ENCODE measurements at regions not wholly inside any gene's neighbourhood (a gene's known extent, or its start where the extent isn't known, plus 50 kb on each side); places are given as distances from the start of the nearest gene placed in this dataset.

DNA sequence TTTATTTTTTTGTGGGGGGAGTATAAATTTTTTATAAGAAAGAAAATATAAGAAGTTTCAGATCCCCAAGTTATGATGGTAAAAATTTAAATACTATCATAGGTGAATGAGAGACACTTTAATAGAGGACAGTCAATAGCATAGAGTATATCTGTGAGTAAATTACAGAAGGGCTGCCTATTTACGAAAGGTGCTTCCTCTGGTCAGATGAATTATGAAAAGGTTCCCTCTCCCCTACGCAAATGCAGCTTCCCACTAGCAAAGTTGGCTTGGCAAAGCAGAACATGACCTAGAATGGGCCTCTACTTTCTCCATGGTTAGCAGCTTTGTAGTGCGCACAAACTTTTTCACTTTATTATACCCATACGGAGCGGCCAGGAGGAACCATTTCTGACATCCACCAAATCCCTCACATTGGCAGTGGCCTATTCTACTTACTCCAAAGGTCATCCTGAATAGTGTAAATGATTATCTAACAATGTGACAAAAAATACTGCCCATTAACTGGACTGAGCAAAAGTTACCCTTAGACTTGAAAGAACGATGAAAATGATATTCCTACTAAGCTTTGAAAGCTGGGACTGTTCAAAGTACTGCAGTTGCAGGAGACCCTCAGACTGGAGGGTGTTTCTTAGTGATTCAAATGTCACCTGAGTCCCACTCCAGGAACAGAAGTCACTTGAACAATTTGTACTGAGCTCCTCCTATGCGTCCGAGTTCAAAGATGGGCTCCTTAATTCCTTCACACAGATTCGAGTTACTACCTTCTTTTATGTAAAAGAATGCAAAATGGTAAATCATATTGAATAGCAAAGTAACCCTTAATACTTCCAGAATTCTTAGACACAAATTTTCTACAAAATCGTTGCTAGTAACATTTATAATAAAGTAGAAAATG, 148.5 kb downstream of the NOL4 start:
- DNase-seq: no peak

DNA sequence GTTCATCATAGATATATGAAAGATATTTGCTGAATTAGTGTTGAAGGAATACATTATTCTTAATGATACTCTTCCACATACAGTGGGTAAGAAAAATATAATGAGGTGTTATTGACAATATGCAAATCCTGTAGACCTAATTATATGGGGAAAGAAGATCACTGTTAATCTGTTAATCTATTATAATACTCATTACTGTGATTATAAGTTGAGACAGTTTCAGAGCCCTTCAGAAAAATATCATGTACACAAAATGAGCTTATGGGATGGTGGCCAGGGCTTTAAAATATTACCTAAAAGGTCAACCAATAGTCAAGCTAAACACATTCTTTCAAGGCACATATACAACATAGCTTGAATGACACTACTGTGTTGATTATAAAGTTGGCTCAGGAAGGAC, 163.5 kb downstream of the NOL4 start:
- no peak for DNase-seq

DNA sequence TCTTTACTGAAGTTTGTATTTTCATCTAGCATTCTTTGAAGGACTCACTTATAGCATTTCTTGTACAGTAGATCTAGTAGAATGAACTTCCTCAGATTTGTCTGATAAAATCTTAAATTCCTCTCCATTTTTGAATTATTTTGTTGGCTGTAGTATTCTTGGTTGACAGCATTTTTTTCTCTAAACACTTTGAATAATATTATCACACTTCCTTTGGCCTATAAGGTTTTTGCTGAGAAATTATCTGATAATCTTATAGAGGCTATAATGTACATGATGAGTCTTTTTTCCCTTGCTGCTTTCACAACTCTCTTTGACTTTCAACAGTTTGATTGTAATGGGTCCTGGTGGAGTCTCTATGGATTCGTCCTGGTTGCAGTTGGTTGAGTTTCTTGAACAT, 169.5 kb downstream of the NOL4 start:
- no peak for DNase-seq

DNA sequence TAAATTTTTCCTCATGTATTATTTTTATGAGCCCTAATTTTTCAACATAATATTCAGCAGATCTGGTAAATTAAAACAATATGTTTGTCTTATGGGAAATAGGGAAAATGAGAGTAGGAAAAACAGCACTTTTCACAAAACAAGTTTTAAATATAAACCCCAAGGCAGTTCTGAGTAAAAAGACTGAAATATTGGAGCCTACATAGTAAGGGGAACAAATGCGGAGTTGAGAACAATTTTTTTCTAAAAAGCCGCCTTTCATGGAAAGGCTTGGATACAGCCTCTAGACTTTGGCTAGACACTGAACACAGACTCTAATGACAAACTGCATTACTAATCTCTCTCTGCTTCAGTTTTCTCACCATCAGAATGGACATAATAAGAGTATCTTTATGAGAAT, 174.1 kb downstream of the NOL4 start:
- DNase-seq: no peak

DNA sequence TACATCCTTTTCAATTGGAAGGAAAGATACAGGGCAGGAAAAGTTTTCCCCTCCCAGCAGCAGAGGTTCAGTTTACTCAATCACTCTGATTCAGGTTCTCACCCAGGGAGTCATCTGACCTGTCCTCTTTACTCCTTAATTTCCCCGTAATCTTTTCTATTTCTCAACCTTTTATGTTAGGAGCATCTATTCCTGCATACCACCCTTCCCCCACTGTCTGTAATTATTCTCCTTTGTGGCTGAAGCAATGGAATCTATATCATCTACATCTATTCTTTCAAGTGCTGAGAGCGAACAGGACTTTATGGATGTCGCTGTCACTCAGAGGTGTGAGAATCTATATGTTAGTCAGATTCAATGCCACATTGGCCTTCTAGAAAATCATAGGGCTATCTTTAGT, 175.2 kb downstream of the NOL4 start:
- no peak for DNase-seq

DNA sequence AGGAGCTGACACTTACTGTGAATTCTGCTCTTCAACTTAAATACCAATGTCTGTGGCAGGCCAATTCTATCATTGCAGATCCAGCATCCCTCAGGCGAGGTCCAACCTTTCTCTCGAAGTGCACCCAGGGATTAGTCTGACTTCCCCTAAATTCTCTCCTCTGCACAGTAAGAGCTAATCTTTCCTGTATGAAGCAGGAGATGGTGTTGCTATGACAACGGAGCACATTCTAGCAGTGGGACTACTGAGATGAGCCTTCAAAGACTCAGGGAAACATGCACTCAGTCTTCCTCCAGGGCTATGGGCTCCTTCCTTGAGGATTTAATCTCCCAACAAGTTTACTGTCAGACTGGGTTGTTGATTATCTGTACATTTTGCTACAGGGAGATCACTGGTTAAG, 176.3 kb downstream of the NOL4 start:
- no peak for DNase-seq

DNA sequence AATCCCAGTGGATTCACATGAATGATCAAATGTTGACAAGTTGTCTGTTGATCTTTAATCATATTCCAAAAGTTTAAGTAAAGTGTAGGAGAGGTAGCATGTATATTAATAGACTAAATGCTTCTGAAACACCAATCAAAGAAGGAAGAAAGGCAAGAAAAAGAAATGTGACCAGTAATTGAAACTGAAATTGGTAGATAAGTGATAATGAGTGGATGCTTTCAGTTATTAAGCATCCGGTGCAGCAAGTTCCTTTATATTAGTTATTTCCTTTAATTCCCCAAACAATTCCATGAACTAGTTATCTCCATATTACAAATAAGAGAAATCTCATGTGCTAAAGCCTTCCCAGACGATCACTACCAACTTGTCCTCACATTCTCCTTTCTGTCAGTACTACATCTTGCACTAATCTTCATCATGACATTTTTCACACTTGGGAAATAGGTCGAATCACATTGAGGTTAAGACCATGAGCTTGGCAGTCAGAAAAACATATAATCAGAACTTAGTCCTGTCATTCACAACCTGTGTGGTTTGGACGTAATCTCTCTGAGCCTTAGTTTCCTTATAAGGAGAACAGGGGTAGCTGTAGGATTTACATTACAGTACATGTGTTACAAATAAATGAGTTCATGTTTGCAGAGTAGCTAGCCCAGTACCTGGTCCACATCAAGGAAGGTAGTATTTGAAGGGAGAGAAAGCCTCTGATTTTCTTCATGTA, 182.1 kb downstream of the NOL4 start:
- no peak for DNase-seq

DNA sequence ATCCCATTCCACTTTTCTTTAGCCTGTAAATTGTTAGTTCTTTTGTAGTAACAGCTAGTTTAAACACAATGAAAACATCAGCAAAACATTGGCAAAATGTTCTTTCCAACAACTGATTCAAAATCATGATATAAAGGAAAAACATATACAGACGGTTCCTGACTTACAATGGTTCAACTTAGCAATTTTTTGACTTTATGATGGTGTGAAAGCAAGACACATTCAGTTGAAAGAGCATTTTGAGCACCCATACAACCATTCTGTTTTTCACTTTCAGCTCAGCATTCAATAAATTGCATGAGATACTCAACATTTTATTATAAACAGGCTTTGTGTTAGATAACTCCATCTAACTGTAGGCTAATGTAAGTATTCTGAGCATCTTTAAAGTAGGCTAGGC, 185.1 kb downstream of the NOL4 start:
- no peak for DNase-seq

DNA sequence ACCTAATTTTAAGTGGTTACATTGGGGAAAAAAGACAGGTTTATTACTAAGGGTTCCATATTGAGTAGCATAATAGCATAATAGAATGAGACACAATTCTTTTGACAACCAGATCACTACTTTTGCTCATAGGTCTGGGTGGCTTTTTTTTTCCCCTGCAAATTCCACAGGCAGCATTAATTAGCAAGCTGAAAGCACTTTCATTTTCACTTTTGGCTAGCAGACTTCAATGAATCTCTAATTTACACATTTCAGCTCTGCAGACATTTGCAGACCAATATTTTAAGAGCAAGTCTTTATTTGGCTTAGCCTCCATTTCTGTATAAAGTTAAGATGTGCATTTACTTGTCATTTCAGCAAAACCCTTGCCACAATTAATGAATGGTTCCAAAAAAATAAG, 185.5 kb downstream of the NOL4 start:
- DNase-seq: no peak

DNA sequence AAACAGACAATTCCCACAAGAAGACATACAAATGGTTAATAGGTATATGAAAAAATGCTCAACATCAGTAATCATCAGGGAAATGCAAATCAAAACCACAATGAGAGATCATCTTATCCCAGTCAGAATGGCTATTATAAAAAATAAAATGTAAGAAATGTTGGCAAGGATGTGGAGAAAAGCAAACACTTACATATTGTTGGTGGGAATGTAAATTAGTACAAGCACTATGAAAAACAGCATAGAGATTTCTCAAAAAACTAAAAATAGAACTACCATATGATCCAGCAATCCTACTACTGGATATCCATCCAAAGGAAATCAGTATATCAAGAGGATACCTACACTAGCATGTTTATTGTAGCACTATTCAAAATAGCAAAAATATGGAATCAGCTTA, 186.6 kb downstream of the NOL4 start:
- no peak for DNase-seq

DNA sequence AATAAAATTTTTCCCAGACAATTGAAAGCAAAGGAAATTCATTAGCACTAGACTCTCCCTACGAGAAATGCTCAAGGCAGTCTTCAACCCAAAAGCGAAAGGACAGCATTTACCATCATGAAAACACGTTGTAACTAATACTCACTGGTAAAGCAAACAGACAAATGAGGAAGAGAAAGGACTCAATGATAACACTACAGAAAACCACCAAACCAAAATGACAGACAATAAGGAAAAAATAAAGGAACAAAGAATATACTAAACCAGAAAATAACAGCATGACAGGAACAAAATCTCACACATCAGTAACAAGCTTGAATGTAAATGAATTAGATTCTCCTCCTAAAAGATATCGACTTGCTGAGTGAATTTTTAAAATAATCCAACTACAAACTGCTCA, 190.7 kb downstream of the NOL4 start:
- no peak for DNase-seq

DNA sequence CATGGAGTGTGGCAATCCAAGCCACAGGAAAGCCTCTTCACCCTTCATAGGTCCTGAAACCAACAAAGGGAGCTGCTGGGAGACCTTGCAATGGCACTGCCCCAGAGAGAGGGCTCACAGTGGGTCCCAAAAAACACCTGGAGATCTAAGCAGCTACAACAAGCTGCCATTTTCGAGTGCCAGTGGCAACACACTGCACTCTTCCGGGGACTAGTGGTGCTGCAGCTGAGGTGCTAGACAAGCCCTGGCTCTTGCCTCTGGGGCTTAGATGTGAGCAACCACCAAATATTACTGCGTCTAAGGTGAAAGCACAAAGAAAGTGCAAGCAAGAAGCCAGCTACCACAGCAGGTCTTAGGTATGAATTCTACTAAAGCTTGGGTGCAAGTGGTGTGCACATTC, 192.9 kb downstream of the NOL4 start:
- no peak for DNase-seq

DNA sequence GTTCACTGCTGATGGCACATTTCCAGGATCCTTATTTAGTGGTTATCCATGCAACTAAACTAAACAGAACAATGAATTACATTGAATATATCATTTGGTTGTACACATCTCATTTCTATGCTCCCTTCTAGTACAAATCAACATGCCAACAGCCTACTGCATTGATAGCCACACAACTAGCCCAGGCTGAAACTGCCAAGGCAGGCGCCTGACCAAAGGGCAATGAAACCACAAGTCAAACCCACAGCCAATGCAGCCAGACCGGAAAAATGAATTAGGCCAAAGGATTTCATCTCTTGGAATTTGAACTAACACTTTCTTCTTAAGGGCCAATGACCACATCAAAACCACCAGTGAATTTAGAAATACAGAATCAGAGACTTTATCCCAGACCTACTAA, 196.4 kb downstream of the NOL4 start:
- no peak for DNase-seq

DNA sequence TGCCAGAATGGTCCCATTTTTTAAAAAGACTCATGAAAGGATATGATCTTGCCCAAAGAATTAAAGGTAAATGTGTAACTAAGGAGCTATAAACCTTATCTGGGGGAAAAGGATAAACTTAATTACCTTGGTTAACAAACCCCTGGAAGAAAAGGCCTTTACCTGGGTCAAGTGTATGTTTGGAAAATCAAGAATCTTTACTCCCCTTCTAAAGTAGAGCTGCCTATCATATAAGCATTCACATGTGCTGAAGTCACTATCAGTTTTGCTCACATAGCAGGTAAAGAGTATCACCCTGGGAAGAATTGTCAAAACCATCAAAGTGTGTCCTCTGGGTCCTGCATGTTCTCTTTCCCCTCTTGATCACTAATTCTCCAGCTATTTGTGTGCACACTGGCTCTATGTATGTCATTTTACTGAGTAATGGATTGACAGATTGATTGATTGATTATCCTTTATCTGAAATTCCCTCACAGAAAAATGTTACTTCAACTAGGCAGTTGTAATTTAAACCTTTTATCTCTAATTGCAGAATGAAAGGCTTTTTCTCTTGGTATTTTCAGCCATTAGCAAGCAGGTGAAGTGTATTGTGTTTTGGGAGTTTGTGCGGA, 199.4 kb downstream of the NOL4 start:
- DNase-seq: no peak

DNA sequence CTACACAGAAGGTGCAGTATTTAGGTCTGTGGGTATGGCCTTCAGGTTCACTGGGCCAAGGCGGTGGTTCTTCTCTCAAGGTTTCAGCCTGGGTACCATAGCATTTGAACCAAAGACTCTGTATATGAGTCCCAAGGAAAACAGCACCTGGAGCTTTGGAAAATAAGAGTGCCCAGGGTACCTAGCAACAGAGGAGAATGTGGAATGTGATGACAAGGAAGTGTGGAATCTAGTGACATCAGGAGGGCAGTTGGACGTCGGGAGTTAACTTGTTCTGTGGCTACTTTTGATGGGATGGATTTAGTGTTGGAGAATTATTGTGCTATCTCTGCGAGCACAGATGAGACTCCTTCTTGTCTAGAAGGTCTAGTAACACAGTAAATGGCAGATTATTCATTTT, 201.2 kb downstream of the NOL4 start:
- DNase-seq: no peak

DNA sequence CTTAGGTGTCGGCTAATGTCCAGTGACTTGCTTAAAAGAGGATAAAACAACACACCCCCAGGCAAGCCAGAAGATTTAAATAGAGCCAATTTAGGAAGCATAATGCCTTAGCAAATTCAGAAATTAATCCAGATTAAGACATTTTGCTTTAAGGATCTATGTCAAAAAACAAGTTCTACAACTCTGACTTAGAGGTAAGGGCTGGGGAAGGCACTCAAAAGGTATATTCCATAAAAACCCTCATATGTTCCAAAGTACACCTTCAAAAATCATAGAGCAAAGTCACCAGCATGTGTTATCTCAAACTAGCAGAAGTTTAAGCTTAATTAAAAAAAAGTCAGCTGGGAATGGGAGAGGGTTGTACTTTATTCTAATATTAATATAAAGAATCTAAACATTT, 206.4 kb downstream of the NOL4 start:
- DNase-seq: no peak

DNA sequence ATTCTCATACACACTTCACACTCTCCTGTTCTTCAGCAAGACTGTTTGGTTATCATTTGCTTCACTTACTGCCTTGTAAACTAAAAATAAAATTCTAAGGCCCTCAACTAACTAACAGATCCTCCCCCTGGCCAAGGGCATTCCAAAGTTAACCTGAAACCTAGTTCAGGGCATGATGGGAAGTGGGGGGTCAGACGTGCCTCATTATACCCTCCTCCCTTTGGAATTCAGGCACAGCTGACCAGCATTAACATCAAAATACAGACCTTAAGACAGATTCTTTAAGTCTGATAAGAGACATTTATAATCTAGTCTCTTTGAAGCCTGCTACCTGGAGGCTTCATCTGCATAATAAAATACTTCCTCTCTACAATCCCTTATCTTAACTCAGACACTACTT, 221.0 kb downstream of the NOL4 start:
- no peak for DNase-seq

DNA sequence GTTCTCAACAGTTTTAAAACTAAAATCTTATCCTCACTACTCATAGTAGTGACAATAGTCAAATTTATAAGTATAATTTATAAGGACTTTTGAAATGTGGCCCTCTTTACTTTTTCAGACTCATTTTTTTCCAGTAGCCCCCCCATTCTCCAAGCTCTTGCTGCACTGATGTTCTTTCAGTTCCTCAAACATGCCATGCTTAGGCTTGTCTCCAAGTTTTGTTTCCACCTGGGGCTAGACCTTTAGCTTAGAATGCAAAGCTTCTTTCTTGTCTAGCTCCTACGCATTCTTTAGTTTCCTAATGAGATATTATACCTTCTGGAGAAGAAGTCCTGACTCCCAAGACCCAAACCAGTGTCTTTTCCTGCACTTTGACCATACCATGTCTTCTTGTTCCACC, 222.6 kb downstream of the NOL4 start:
- DNase-seq: no peak

DNA sequence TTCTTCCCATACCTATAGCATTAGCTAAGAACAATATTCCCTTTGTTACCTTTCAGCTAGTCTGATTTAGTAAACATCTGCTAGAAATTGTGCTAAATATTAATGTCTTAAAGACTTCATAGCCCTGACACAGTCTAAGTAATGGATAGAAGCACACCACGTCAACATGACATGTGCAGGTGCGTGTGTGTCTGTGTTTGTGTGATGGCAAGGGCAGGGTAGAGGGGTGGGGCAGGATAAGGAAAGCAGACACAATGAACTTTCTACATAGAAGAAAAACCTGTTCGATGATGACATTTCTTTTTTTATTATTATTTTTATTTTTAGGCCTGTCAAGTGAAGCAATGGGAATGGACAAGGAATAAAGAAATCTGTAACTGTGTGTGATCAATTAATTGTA, 223.3 kb downstream of the NOL4 start:
- no peak for DNase-seq

DNA sequence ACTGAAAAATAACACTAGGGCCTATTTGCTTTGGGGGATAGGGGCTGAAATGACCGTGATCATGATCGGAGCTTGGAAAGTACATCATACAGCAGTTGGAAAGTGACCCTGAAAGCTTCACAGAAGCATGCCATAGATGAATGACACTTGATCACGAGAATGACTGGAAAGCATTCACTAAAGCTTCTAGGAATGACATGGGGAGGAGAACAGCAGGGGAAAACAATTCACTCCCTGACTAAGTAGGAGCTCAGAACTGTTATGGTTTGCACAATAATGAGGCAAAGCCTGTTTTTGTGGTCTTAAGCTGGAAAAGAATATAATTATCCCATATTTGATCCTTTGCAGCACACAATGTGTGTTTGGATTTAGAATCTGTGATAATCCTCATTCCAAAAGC, 237.5 kb downstream of the NOL4 start:
- no peak for DNase-seq

DNA sequence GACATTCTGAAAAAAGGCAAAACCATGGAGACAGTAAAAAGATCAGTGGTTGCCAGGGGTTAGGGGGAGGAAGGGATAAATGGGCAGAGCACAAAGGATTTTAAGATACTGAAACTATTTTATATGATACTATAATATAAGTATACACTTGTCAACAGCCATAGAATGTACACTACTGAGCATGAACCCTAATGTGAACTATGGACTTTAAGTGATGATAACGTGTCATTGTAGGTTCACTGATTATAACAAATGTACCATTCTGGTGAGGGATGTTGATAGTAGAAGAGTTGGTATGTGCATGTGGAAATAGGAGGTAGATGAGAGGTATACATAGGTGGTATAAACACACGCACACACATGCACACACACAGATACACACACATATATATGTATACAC, 241.6 kb downstream of the NOL4 start:
- DNase-seq: no peak

DNA sequence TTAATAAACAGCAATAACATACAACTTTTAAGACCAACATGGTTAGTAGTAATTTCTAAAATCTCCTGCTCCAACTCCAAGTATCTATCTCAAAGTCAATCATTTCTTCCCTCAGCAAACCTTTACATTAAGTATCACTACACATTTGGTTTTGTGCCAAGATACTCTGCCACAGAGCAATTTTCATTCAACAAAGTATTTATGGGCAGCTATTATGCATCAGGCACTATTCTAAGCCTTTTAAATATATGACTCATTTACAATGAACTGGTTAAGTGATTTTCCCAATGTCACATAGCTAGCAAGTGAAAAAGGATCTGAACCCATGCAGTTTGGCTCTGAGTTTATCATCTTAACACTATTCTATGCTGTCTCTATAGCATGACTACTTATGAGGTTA, 264.3 kb downstream of the NOL4 start:
- no peak for DNase-seq

DNA sequence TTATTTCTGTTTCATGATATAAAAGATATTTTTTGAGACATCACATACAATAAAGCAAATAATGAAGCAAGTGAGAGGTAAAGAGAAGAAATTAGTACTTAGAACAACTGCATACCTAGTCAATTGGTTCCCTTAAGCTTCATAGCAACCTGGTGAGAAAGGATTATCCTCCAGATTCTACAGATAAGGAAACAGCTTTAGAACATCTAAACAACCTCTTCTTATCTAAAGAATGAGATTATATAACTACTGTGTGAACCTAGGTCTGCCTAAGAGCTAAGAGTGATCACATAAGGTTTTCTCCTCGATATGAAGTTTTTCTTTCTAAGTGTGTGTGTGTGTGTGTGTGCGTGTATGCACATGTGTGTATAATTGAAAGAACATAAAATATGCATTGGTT, 265.1 kb downstream of the NOL4 start:
- DNase-seq: no peak

DNA sequence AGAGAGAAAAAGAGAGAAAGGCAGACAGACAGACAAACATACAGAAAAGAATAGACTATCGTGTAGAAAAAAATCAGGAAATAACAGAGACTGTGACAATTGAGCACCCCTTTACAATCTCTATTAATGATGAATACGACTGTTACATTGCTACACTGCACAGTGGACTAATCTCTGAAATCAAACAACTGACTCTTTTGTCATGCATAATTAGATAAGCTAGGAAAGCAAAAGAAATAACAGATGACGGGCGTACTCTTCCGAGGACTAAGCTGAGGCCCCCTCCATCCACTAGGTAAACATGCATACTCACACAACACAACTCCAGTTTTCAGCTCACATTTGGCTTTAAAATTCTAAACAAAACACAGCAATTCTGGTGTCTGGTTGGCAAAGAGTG, 267.0 kb downstream of the NOL4 start:
- DNase-seq: no peak
